HG03432 (cell line): ENCODE measurements at regions not wholly inside any gene's neighbourhood (a gene's known extent, or its start where the extent isn't known, plus 50 kb on each side); places are given as distances from the start of the nearest gene placed in this dataset.
"Not testable (repeated sequence)": the region's sequence is repeated elsewhere in the genome, so short reads cannot be mapped to it uniquely, and the experiment has no call there.

ENCODE experiments used
- ATAC-seq: cut with Tn5 transposase; IDR thresholded peaks from one replicate; pipeline ENCODE4 v1.9.1; 2021; ENCODE audit warnings: mild to moderate bottlenecking, moderate library complexity; ENCODE audit not compliant: unreplicated experiment

DNA sequence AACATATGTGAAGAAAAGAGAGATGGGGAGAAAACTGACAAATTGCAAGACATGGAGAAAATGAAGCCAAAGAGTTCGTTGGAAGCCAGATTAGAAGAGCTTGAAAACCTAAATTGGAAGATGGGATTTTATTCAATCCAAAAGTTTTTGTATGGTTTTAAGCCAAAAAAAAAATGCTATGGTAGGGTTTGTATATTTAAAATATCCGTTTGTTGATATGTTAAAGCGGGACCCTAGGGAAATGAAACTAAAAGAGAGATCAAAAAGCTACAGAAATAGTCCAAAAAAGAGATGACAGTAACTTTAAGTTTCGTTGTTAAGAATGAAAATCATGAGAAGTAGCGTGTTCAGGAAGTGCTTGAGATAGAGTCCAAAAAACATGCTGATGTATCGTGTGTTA lies 617.7 kb upstream of the ADGRL2 start:
- ATAC-seq: peak; percentile 55

DNA sequence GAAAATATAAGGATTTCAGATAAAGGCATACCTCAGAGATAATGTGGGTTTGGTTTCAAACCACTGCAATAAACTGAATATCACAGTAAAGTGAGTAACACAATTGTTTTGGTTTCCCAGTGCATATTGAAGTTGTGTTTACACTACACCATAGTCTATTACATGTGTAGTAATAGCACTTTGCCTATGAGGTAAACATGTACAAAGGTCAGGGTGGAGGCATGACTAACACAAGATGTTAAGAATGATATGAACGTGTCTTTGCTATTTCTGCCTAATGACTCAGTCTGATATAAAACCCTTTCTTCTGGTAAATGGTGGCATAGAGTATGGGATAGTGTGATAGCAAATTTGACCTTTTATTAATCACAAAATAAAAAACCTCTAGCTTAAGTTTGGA lies 621.5 kb upstream of the ADGRL2 start:
- no peak for ATAC-seq

DNA sequence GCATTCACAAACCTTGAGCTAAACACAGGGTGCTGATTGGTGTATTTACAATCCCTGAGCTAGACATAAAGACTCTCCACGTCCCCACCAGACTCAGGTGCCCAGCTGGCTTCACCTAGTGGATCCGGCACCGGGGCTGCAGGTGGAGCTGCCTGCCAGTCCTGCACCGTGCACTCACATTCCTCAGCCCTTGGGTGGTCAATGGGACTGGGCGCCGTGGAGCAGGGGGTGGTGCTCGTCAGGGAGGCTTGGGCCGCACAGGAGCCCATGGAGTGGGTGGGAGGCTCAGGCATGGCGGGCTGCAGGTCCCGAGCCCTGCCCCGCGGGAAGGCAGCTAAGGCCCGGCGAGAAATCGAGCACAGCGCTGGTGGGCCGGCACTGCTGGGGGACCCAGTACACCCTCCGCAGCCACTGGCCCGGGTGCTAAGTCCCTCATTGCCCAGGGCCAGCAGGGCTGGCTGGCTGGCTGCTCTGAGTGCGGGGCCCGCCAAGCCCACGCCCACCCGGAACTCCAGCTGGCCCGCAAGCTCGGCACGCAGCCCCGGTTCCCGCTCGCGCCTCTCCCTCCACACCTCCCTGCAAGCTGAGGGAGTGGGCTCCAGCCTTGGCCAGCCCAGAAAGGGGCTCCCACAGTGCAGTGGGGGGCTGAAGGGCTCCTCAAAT lies 622.2 kb upstream of the ADGRL2 start:
- ATAC-seq: not testable (repeated sequence)

DNA sequence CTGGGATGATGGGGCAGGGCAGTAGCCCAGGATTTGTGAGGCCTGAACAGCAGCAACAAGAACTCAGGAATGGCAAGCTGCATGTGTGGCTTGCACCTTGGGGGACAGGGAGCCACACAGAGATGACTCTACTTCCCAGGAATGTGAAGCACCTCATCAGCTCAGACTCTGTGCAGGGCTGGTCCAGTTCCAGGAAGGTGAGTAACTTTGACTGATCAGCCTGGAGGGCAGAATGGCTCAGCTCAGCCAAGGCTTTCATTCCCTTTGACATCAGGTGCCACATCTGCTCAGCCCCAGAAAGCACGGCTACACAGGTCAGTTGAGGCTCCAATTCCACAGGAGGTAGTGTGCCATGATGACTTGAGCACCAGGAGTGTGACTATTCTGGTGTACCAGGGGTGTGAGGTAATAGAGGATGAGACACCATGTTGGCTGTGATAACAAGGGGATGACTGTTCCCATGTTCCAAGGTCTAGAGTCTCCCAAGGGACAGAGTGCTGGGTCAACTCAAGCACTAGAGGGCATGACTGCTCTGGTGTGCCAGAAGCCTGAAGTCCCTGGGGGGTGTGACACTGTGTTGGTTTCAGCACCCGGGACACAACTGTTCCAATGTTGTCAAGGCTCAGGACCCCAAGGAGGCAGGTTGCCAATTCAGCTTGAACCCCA lies 625.8 kb upstream of the ADGRL2 start:
- ATAC-seq: no peak

DNA sequence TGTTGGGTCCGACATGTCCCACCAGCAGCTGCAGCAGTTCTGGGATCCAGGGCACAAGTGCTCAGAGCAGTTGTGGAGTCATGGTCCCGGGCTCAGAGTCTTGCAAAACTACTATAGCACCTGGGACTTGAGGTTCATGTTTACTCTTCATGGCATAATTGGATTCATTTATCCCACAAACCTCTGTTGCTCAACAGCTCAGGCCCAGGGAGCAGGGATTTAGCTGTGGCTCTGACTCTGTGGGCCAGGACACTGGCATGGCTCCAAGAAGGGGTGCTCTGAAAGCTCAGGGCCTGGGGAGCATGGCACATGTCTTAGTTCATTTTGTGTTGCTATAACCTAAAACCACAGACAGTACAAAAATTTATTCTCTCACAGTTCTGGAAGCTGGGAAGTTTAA lies 626.7 kb upstream of the ADGRL2 start:
- ATAC-seq: no peak

DNA sequence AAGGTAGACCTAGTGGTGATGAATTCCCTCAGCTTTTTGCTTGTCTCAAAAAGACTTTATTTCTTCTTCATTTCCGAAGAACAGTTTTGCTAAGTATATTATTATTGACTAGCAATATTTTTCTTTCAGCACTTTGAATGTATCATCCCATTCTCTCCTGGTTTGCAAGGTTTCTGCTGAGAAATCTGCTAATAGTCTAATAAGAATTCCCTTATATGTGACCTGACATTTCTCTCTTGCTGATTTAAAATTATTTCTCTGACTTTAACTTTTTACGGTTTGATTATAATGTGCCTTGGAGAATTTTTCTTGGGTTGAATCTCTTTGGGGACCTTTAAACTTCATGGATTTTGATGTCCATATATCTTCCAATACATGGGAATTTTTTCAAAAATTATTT lies 628.3 kb upstream of the ADGRL2 start:
- ATAC-seq: no peak

DNA sequence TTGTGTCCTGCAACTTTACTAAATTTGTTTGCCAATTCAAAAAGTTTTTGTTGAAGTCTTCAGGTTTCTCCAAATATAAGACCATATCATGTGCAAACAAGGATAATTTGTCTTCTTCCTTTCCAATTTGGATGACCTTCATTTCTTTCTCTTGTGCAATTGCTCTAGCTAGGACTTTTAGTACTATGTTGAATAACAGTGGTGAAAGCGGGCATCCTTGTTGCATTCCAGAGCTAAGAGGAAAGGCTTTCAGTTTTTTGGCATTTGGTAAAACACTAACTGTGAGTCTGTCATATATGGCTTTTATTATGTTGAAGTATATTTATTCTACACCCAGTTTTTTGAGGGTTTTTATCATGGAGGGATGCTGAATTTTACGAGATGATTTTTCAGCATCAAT lies 630.0 kb upstream of the ADGRL2 start:
- ATAC-seq: no peak

DNA sequence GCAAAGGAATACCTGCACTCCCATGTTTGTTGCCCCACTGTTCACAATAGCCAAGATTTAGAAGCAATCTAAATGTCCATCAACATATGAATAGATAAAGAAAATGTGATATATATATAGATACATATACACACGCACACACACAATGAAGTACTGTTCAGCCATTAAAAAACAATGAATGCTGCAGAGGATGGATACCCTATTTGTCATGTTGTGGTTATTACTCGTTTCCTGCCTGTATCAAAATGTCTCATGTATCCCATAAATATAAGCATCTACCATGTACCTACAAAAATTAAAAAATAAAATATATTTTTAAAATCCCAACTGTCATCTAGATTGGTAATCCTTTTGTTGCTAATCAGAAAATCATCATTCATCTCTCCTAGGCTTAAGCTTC lies 634.8 kb upstream of the ADGRL2 start:
- no peak for ATAC-seq

DNA sequence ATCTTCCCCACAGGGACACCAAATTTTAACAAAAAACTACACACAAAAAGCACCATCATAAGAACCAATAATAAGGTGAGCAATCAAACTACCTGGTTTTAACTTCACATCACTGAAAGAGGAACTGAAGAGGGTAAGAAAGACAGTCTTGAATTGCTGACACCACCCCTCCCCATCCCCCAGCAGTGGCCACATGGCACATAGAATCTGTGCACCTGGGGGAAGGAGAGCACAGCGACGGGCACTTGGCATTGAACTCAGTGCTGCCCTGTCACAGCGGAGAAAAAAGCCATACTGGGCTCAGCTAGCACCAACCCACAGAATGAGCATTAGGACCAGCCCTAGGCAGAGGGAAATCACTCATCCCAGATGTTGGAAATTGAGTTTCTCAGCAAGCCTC lies 640.0 kb upstream of the ADGRL2 start:
- ATAC-seq: no peak

DNA sequence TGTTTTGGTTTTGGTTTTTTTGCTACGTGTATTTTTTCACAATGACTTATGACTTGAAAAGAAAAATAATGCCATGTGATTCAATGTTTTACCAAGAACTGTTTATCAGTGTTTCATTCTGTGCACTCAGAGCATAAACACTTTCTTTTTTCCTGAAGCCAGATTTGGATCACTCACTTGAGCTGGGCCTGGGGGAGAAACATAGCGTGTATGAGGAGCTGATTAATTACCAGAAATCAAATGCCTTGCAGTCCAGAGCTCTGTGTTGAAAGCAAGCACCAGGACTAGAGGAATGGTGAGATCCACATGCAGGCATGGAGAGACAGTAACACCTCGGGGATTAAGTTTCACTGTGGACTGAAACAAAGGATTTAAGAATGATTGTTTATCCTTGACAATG lies 642.1 kb upstream of the ADGRL2 start:
- no peak for ATAC-seq

DNA sequence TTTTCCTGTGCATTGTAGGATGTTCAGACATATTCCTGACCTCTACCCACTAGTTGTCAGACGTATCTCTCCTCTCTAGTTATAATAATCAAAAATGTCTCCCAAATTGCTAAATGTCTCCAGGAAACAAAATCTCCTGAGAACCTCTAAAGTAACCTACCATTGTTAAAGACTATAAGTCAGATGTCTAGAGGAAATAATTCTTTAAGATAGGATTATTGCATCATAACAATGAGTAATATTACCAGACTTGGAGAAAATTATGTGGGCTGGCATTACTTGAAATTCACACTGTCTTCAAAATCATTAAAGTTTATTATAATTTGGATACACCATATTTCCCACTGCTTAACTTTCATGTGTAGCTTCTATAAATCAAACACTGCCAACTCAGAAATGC lies 643.0 kb upstream of the ADGRL2 start:
- no peak for ATAC-seq

DNA sequence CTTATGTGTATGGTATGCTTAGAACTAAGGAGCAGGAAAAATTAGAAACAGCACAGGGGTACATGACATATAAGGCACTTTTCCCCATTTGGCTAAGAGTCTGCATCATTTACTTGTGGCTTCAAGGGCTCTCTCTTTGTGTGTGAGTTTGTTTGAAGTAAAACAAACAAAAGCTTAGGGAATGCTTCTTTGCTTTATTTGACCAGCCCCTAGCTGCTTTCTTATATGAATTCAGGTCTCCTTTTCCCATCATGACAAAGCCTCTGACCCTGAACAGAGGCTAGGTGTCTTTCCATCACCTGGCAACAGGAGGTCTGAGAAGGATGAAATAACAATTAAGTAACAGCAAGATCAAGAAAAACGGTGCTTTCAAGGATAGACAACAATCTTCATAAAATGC lies 643.8 kb upstream of the ADGRL2 start:
- ATAC-seq: no peak

DNA sequence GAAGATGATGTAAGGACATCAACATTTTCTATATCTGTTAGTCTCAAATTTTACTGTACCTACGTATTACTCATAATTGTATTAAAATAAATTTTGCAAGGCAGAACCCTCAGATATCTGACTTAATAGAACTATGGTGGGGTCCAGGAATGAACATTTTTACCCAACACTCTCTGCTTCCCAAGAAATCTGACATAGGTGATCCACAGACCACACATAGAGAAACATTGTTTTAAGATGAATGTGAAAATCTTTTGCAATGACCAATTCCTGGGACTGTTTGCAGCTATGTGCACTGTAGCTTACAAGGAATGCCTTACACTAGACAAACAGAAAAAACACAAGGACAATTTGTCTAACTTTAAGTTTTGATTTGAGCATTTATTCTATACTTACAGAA lies 645.6 kb upstream of the ADGRL2 start:
- ATAC-seq: no peak

DNA sequence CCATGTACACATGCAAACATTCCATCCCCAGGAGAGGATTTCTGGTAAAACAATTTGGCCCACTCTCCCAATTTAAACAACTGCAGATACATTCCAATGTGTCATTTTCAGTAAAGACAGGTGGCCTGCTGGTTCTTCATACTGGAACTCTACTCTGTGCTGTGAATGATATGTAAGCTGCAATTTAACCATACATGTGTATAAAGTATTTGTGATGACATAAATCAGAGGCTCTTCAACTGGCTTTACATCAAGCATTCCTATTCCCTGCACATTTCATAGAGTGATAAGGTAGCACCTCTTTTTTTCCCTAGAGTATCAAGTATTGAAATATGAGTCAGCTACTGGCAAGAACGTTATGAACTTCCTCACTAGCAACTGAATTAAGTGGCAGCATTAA lies 649.5 kb upstream of the ADGRL2 start:
- no peak for ATAC-seq

DNA sequence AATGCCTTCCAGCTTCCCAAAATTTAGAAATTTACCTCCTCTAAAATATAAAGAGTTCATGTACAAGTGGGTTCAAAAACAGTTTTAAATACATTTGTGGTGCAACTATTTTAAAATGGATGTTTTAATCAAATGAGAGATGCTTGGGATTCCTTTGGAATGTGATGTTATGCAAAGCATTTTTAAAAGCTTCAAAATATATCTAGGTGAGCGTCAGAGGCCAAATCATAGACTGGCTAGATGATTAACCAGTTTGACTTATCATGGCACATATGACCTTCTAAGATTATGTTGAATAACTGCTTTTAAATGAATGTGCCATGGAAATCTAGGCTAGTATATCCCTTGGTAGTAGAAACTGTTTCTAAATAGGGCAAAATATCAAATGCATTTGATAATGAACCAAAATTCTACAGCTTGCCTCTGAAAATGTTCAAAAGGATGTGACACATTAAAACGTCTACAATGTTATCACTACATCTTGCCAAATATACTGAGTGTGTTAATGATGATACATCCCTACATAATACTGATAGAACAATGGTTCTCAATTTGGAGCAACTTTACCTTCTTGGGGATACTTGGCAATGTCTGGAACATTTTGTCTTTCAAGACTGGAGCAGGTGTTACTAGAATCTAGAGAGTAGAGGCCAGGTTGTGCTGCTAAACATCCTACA lies 650.9 kb upstream of the ADGRL2 start:
- no peak for ATAC-seq

DNA sequence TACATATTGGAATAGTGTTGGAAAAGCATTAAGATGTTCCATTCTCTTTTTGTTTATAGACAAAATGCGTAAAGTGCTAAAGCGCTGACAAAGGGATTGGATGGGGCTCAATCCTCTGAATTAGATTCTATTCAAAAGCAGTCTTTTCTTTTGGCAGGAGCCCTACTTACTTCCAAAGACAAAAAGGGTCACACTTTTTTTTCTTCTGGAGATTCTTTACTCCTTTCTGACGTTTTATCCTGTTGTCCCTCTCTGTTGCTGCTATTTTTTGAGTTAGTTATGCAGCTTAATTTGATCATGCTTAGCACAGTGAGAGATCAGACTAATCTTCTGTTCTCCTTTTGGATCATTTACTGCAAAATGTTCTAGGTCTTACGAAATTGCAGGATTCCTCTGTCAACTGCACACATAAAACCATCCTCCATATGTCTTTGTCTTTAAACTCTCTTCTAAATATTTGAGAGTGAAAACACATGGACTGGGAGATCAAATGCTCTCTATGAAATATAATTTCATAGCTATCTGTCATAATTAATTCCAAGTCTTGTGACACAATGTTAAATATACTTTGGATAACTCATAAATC lies 656.4 kb upstream of the ADGRL2 start:
- ATAC-seq: no peak

DNA sequence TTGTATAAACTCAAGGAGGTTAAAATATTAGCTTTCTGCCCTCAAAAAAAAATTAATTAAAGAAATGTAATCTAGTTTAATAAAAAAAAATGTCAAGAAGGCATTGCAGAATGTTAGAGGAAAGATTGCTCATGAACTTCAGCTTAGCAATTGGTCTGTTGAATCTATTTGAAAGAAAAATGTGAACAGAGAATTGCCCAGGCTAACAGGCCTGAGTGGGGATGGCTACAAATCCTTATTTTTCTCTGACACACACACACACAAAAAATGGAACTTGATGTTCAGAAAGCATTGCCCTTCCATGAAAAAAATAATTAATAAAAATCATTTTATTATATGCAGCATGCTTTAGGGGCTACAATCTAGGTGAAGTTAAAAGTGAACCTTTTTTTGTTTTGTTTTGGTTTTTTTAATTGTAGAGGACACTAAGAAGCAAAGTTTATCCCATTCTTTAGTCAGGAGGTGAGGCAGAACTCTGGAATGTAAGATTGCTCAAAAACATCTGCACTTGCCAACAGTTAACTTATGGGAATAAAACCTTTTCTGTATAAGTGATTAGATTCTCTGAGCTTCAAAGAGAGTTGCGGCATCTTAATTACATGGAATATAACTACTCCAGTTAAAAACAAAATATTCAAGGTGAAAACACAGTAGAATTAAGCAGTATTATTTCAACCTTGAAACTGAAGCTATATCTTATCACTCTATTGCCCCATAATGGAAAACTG lies 658.5 kb upstream of the ADGRL2 start:
- ATAC-seq: no peak

DNA sequence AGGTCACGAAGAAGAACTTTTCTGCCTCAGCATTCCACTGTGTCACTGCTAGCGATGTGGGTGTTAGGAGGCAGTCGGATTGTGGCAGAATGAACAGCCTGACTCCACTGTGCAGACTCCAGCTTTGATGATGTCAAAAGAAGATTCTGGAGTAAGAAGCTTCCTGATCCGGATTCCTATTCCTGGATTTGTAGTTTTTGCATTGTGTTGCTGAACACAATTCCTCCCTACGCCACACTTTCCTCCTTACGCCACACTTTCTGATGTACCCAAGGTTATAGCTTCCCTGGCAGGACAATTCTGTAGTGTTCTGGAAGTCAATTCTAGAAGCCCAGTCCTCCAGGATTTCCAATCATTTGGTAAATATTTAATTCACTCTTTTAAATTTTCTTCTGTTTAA lies 665.2 kb upstream of the ADGRL2 start:
- no peak for ATAC-seq

DNA sequence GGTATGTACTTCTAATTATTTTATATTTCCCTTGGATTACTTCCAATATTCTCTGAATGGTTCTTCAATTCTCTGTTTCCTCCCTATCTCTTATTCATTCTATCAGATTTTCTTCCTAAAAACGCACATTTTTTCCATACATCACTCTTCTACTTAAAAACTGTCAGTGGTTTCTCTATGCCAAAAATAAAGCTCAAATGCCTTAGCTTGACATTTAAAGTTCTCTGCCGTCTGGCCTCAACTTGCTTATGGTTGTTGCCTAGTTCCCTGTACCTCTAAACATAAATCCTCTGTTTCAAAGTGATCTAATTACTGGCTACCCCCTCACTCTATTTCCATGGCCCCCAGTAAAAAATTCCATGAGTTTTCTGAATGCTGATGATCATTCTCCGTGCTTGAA lies 671.0 kb upstream of the ADGRL2 start:
- no peak for ATAC-seq

DNA sequence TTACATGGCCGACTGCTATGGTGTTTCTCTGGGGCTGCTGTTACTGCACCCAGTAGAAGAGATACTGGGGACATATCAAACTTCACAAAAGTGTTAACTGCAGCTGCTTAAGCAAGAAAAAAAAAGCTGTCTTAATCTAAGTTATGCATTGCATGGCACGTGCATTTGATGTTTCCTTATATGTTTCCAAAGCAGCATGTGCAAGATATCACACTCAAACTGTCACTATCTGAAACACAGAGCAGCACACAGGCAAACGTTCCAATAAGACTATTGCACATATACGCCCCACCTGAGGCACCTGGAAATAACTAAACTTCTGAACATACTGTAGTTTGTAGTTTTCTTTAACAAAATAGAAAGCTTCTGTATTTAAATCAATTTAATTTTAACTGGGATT lies 671.4 kb upstream of the ADGRL2 start:
- ATAC-seq: no peak

DNA sequence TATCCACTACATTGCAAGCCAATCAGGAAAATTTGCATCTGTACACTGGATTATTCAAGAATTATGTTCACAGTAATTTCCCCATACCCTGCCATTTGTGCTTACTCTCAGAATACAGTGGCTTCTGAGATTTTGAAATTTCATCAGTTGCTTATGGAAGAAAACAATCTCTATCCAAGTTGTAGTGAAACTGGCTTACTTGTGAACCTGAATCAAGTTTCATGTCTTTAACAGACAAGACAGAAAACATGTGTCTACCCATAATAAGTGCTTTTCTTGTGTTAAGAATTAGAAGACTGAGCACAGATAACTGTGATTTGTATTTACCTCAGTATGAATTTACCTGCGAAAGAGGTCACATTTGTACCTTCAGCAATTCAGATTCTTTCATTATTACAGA lies 672.7 kb upstream of the ADGRL2 start:
- no peak for ATAC-seq
